ENCODE measurements at regions not wholly inside any gene's neighbourhood (a gene's known extent, or its start where the extent isn't known, plus 50 kb on each side); places are given as distances from the start of the nearest gene placed in this dataset.
"Not testable (repeated sequence)": the region's sequence is repeated elsewhere in the genome, so short reads cannot be mapped to it uniquely, and the experiment has no call there.

GRCh38 chr6:115055579-115055978 is 712.8 kb upstream of the HS3ST5 start:
- no peak overlapping the region for H3K9ac ChIP-seq (ENCODE audit: low read depth, low read length)
- no peaks in the 10 kb centered on the region for H3K36me3 ChIP-seq (ENCODE audit: insufficient read depth, low read length)
- no peaks in the 10 kb centered on the region for H3K4me1 ChIP-seq (ENCODE audit: insufficient read depth, low read length)
- no peaks in the 10 kb centered on the region for H3K9me3 ChIP-seq (ENCODE audit: control insufficient read depth, insufficient read depth, low read length)

- not testable (repeated sequence) for H3K9me3 ChIP-seq (ENCODE audit: control insufficient read depth, insufficient read depth, low read length); H3K4me1 ChIP-seq (ENCODE audit: insufficient read depth, low read length); H3K36me3 ChIP-seq (ENCODE audit: insufficient read depth, low read length); H3K9ac ChIP-seq (ENCODE audit: low read depth, low read length)
Observed at GRCh38 chr6:115054242-115054641, 711.4 kb upstream of the HS3ST5 start.

- Histone ChIP-seq H3K9me3 (ENCODE audit: control insufficient read depth, insufficient read depth, low read length) (no peaks in the 10 kb centered on the region), H3K4me1 (ENCODE audit: insufficient read depth, low read length) (no peaks in the 10 kb centered on the region), H3K9ac (ENCODE audit: low read depth, low read length) (no peak overlapping the region), H3K36me3 (ENCODE audit: insufficient read depth, low read length) (no peaks in the 10 kb centered on the region)
Observed at GRCh38 chr6:115053169-115053860, 710.5 kb upstream of the HS3ST5 start.

GRCh38 chr6:115016593-115016992 is 673.8 kb upstream of the HS3ST5 start:
- H3K36me3 ChIP-seq (ENCODE audit: insufficient read depth, low read length) = no peaks in the 10 kb centered on the region
- 0 out of 2 replicates have a peak, but pooled peaks cover 5% of the 10 kb centered on the region for H3K9me3 ChIP-seq (ENCODE audit: control insufficient read depth, insufficient read depth, low read length)
- H3K9ac ChIP-seq (ENCODE audit: low read depth, low read length) = no peak overlapping the region
- H3K4me1 ChIP-seq (ENCODE audit: insufficient read depth, low read length) = no peaks in the 10 kb centered on the region

GRCh38 chr6:115004982-115005381 is 662.2 kb upstream of the HS3ST5 start:
- Histone ChIP-seq H3K36me3 (ENCODE audit: insufficient read depth, low read length) (no peaks in the 10 kb centered on the region), H3K4me1 (ENCODE audit: insufficient read depth, low read length) (no peaks in the 10 kb centered on the region), H3K9me3 (ENCODE audit: control insufficient read depth, insufficient read depth, low read length) (peaks cover 3% of the 10 kb centered on the region; the same call in 1 of the 2 replicates), H3K9ac (ENCODE audit: low read depth, low read length) (no peak overlapping the region)

- peaks cover 3% of the 10 kb centered on the region; the same call in 1 of the 2 replicates for H3K9me3 ChIP-seq (ENCODE audit: control insufficient read depth, insufficient read depth, low read length)
- H3K9ac ChIP-seq (ENCODE audit: low read depth, low read length) = no peak overlapping the region
Observed at GRCh38 chr6:115004204-115004603, 661.4 kb upstream of the HS3ST5 start.

GRCh38 chr6:115001731-115002350 is 659.0 kb upstream of the HS3ST5 start:
- Histone ChIP-seq H3K4me1 (ENCODE audit: insufficient read depth, low read length) (no peaks in the 10 kb centered on the region), H3K9me3 (ENCODE audit: control insufficient read depth, insufficient read depth, low read length) (peaks cover 3% of the 10 kb centered on the region; the same call in 1 of the 2 replicates), H3K36me3 (ENCODE audit: insufficient read depth, low read length) (no peaks in the 10 kb centered on the region), H3K9ac (ENCODE audit: low read depth, low read length) (no peak overlapping the region)

More at GRCh38 chr6:115004204-115004603, 661.4 kb upstream of the HS3ST5 start:
- H3K4me1 ChIP-seq (ENCODE audit: insufficient read depth, low read length) = no peaks in the 10 kb centered on the region
- H3K36me3 ChIP-seq (ENCODE audit: insufficient read depth, low read length) = no peaks in the 10 kb centered on the region

GRCh38 chr6:115000736-115001135 is 657.9 kb upstream of the HS3ST5 start:
- Histone ChIP-seq H3K36me3 (ENCODE audit: insufficient read depth, low read length) (no peaks in the 10 kb centered on the region), H3K4me1 (ENCODE audit: insufficient read depth, low read length) (0 out of 2 replicates have a peak, but pooled peaks cover 4% of the 10 kb centered on the region), H3K9me3 (ENCODE audit: control insufficient read depth, insufficient read depth, low read length) (peaks cover 3% of the 10 kb centered on the region; the same call in 1 of the 2 replicates), H3K9ac (ENCODE audit: low read depth, low read length) (no peak overlapping the region)

GRCh38 chr6:114998492-114998891 is 655.7 kb upstream of the HS3ST5 start:
- Histone ChIP-seq H3K4me1 (ENCODE audit: insufficient read depth, low read length) (0 out of 2 replicates have a peak, but pooled peaks cover 4% of the 10 kb centered on the region), H3K9ac (ENCODE audit: low read depth, low read length) (no peak overlapping the region), H3K9me3 (ENCODE audit: control insufficient read depth, insufficient read depth, low read length) (peaks cover 3% of the 10 kb centered on the region; the same call in 1 of the 2 replicates), H3K36me3 (ENCODE audit: insufficient read depth, low read length) (no peaks in the 10 kb centered on the region)

GRCh38 chr6:114997813-114998292 is 655.0 kb upstream of the HS3ST5 start:
- Histone ChIP-seq H3K9ac (ENCODE audit: low read depth, low read length) (no peak overlapping the region), H3K36me3 (ENCODE audit: insufficient read depth, low read length) (no peaks in the 10 kb centered on the region), H3K9me3 (ENCODE audit: control insufficient read depth, insufficient read depth, low read length) (peaks cover 3% of the 10 kb centered on the region; the same call in 1 of the 2 replicates), H3K4me1 (ENCODE audit: insufficient read depth, low read length) (0 out of 2 replicates have a peak, but pooled peaks cover 4% of the 10 kb centered on the region)

GRCh38 chr6:114995526-114995925 is 652.7 kb upstream of the HS3ST5 start:
- Histone ChIP-seq H3K9ac (ENCODE audit: low read depth, low read length) (no peak overlapping the region), H3K4me1 (ENCODE audit: insufficient read depth, low read length) (0 out of 2 replicates have a peak, but pooled peaks cover 4% of the 10 kb centered on the region), H3K9me3 (ENCODE audit: control insufficient read depth, insufficient read depth, low read length) (peaks cover under 1% of the 10 kb centered on the region; the same call in 1 of the 2 replicates), H3K36me3 (ENCODE audit: insufficient read depth, low read length) (no peaks in the 10 kb centered on the region)

GRCh38 chr6:114989279-114989964 is 646.6 kb upstream of the HS3ST5 start:
- H3K9ac ChIP-seq (ENCODE audit: low read depth, low read length) = no peak overlapping the region
- no peaks in the 10 kb centered on the region; the same call in 1 of the 2 replicates for H3K36me3 ChIP-seq (ENCODE audit: insufficient read depth, low read length)
- H3K9me3 ChIP-seq (ENCODE audit: control insufficient read depth, insufficient read depth, low read length) = no peaks in the 10 kb centered on the region
- H3K4me1 ChIP-seq (ENCODE audit: insufficient read depth, low read length) = no peaks in the 10 kb centered on the region

GRCh38 chr6:114987281-114987680 is 644.5 kb upstream of the HS3ST5 start:
- Histone ChIP-seq H3K9me3 (ENCODE audit: control insufficient read depth, insufficient read depth, low read length) (no peaks in the 10 kb centered on the region), H3K9ac (ENCODE audit: low read depth, low read length) (no peak overlapping the region), H3K36me3 (ENCODE audit: insufficient read depth, low read length) (no peaks in the 10 kb centered on the region; the same call in 1 of the 2 replicates), H3K4me1 (ENCODE audit: insufficient read depth, low read length) (no peaks in the 10 kb centered on the region)

GRCh38 chr6:114955363-114955762 is 612.5 kb upstream of the HS3ST5 start:
- Histone ChIP-seq H3K4me1 (ENCODE audit: insufficient read depth, low read length) (no peaks in the 10 kb centered on the region), H3K36me3 (ENCODE audit: insufficient read depth, low read length) (no peaks in the 10 kb centered on the region), H3K9ac (ENCODE audit: low read depth, low read length) (no peak overlapping the region), H3K9me3 (ENCODE audit: control insufficient read depth, insufficient read depth, low read length) (no peaks in the 10 kb centered on the region)
